ACC112 (cell line): ENCODE measurements at regions not wholly inside any gene's neighbourhood (a gene's known extent, or its start where the extent isn't known, plus 50 kb on each side); places are given as distances from the start of the nearest gene placed in this dataset.

Experiments
- H2AFZ ChIP-seq: fragments of 200-600 bp; sonication (generic); one replicate; pipeline ENCODE4 v1.6.0; 2017; ENCODE audit warnings: antibody characterized with exemption, low read length; ENCODE audit not compliant: unreplicated experiment
- H3K27ac ChIP-seq: fragments of 200-600 bp; sonication (generic); 2 replicates; pipeline ENCODE4 v1.5.1; 2014; ENCODE audit warnings: low read depth, mild to moderate bottlenecking, antibody characterized with exemption, low read length, moderate library complexity
- H3K27me3 ChIP-seq: fragments of 200-600 bp; sonication (generic); 2 replicates; pipeline ENCODE4 v1.6.1; 2014; ENCODE audit warnings: mild to moderate bottlenecking, antibody characterized with exemption, low read length, moderate library complexity, mixed read lengths; ENCODE audit not compliant: insufficient read depth
- H3K36me3 ChIP-seq: fragments of 200-600 bp; sonication (generic); 2 replicates; pipeline ENCODE4 v1.6.1; 2016; ENCODE audit warnings: mild to moderate bottlenecking, antibody characterized with exemption, low read length, moderate library complexity, mixed read lengths; ENCODE audit not compliant: insufficient read depth
- H3K4me1 ChIP-seq: fragments of 200-600 bp; sonication (generic); one replicate; pipeline ENCODE4 v1.6.1; 2016; ENCODE audit warnings: low read length, mixed read lengths; ENCODE audit not compliant: insufficient read depth, unreplicated experiment, control insufficient read depth
- H3K4me3 ChIP-seq: fragments of 200-600 bp; sonication (generic); 2 replicates; pipeline ENCODE4 v1.5.1; 2014; ENCODE audit warnings: mild to moderate bottlenecking, low read depth, low read length
- H3K79me2 ChIP-seq: fragments of 200-600 bp; sonication (generic); one replicate; pipeline ENCODE4 v1.6.0; 2016; ENCODE audit warnings: low read length; ENCODE audit not compliant: control insufficient read depth, unreplicated experiment, insufficient read depth

DNA sequence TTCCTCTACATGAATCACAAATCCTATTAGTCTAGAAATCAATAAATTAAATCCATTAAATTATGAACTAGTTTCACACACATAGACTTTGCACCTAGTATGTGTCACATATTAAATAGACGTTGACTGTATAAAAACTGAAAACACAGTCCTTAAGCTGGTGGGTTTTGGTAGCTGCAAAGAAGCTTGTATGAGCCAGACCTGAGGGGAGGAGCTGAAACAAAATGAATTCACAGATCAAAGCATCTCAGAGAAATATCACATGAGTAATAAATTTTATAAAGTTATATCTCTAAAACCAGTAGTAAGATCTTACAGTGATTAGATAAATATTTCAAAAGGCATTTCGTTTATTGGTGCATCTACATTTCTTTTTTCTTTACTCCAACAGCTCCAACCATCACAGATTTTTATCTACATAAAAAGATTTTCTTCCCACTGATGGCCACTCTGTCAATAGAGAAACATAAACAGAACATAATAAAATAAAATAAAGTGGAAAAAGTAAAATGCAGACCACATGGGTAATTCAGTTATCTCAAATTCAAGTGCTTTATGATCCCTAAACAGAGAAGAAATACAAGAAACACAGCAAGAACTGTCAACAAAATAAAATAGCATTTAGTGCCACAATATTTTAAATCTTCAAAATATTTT is 420.0 kb upstream of the CYRIA start:
- Histone ChIP-seq H3K4me1 (no peaks in the 10 kb centered on the region), H3K4me3 (no peak overlapping the region), H3K27me3 (no peaks in the 10 kb centered on the region), H3K36me3 (no peaks in the 10 kb centered on the region), H2AFZ (no peak overlapping the region), H3K27ac (no peak overlapping the region), H3K79me2 (no peaks in the 10 kb centered on the region)

DNA sequence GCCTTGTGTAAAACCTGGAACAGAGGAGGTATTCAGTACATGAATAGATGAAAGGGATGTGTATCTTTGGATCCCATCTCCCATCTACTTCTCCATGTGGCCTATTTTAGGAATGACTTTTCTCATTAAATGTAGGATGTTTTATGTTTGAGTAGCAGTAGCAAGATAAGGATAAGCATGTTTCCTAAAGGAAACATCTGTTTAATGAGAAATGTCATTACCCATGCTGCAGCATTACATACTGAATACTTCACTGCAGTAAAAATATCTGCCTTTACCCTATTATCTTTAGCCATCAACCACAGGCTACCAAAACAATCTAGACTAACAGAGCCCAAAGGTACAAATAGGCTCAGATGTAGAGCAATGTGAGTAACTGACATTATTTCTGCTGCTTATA is 419.2 kb upstream of the CYRIA start:
- Histone ChIP-seq H3K79me2 (no peaks in the 10 kb centered on the region), H2AFZ (no peak overlapping the region), H3K36me3 (no peaks in the 10 kb centered on the region)

GRCh38 chr2:17083902-17084301 is 418.3 kb upstream of the CYRIA start:
- H3K4me1 ChIP-seq, result no peaks in the 10 kb centered on the region
- H3K27ac ChIP-seq, result no peak overlapping the region

More for the DNA sequence above, 419.2 kb upstream of the CYRIA start:
- Histone ChIP-seq H3K27me3 (no peaks in the 10 kb centered on the region), H3K27ac (no peak overlapping the region), H3K4me1 (no peaks in the 10 kb centered on the region), H3K4me3 (no peak overlapping the region)

GRCh38 chr2:17079262-17079661 is 413.6 kb upstream of the CYRIA start:
- H3K36me3 ChIP-seq, result no peaks in the 10 kb centered on the region
- H3K4me3 ChIP-seq, result no peak overlapping the region
- H3K4me1 ChIP-seq, result no peaks in the 10 kb centered on the region
- H3K27me3 ChIP-seq, result no peaks in the 10 kb centered on the region
- no peaks in the 10 kb centered on the region for H3K79me2 ChIP-seq
- H2AFZ ChIP-seq, result no peak overlapping the region
- H3K27ac ChIP-seq, result no peak overlapping the region

More at GRCh38 chr2:17083902-17084301, 418.3 kb upstream of the CYRIA start:
- H3K79me2 ChIP-seq, result no peaks in the 10 kb centered on the region
- H3K27me3 ChIP-seq, result no peaks in the 10 kb centered on the region
- no peak overlapping the region for H3K4me3 ChIP-seq
- no peaks in the 10 kb centered on the region for H3K36me3 ChIP-seq
- no peak overlapping the region for H2AFZ ChIP-seq

DNA sequence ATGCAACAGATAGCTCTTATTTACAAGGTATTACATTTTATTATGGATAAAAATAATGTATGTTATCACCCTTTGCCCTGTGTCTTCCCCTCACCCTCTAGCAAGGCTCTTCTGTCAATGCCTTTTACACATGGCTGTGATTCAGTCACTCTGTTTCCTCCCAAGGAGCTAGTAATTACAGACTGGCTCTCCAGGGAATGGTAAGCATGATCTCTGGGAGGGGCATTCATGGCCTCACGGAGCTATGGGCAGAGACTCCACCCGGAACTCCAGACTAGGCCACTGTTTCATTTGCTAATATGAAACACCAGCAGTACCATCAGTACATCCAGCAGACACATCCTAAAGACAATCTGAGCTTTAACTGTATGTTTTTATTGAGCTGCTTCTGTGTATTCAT is 410.9 kb upstream of the CYRIA start:
- Histone ChIP-seq H3K27ac (no peak overlapping the region), H3K4me1 (no peaks in the 10 kb centered on the region), H2AFZ (no peak overlapping the region), H3K27me3 (no peaks in the 10 kb centered on the region), H3K4me3 (no peak overlapping the region), H3K36me3 (no peaks in the 10 kb centered on the region), H3K79me2 (no peaks in the 10 kb centered on the region)

DNA sequence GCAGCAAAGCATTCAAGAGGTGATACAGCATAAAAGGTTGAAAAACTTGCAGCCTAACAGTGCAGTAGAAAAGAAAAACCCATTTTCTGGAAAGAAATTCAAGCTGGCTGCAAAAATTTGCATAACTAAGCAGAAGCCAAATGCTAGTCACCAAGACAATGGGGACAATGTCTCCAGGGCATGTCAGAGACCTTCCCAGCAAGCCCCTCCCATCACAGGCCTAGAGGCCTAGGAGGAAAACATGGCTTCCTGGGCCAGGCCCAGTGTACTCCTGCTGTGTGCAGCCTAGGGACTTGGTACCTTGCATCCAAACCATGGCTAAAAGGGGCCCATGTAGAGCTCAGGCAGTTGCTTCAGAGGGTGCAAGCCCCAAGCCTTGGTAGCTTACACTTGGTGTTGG is 405.1 kb upstream of the CYRIA start:
- H2AFZ ChIP-seq, result no peak overlapping the region
- no peaks in the 10 kb centered on the region for H3K27me3 ChIP-seq
- no peak overlapping the region for H3K4me3 ChIP-seq
- H3K79me2 ChIP-seq, result no peaks in the 10 kb centered on the region
- no peak overlapping the region for H3K27ac ChIP-seq
- no peaks in the 10 kb centered on the region for H3K36me3 ChIP-seq
- H3K4me1 ChIP-seq, result no peaks in the 10 kb centered on the region

GRCh38 chr2:17069564-17069963 is 403.9 kb upstream of the CYRIA start:
- Histone ChIP-seq H3K36me3 (no peaks in the 10 kb centered on the region), H3K27ac (no peak overlapping the region), H3K4me1 (no peaks in the 10 kb centered on the region), H3K79me2 (no peaks in the 10 kb centered on the region), H2AFZ (no peak overlapping the region), H3K27me3 (no peaks in the 10 kb centered on the region), H3K4me3 (no peak overlapping the region)

GRCh38 chr2:17068021-17068420 is 402.4 kb upstream of the CYRIA start:
- Histone ChIP-seq H3K27me3 (no peaks in the 10 kb centered on the region), H3K27ac (no peak overlapping the region), H3K4me3 (no peak overlapping the region), H3K36me3 (no peaks in the 10 kb centered on the region), H3K4me1 (no peaks in the 10 kb centered on the region), H3K79me2 (no peaks in the 10 kb centered on the region), H2AFZ (no peak overlapping the region)

GRCh38 chr2:17065536-17065935 is 399.9 kb upstream of the CYRIA start:
- Histone ChIP-seq H3K36me3 (no peaks in the 10 kb centered on the region), H3K4me1 (no peaks in the 10 kb centered on the region)

GRCh38 chr2:17061028-17061427 is 395.4 kb upstream of the CYRIA start:
- Histone ChIP-seq H3K27me3 (no peaks in the 10 kb centered on the region), H3K4me3 (no peak overlapping the region), H3K36me3 (no peaks in the 10 kb centered on the region), H2AFZ (no peak overlapping the region), H3K27ac (no peak overlapping the region), H3K4me1 (no peaks in the 10 kb centered on the region), H3K79me2 (no peaks in the 10 kb centered on the region)

More at GRCh38 chr2:17065536-17065935, 399.9 kb upstream of the CYRIA start:
- H3K79me2 ChIP-seq, result no peaks in the 10 kb centered on the region
- no peaks in the 10 kb centered on the region for H3K27me3 ChIP-seq
- H3K4me3 ChIP-seq, result no peak overlapping the region
- no peak overlapping the region for H3K27ac ChIP-seq
- H2AFZ ChIP-seq, result no peak overlapping the region

GRCh38 chr2:17059458-17059857 is 393.8 kb upstream of the CYRIA start:
- no peaks in the 10 kb centered on the region for H3K79me2 ChIP-seq
- H3K4me1 ChIP-seq, result no peaks in the 10 kb centered on the region
- no peaks in the 10 kb centered on the region for H3K36me3 ChIP-seq
- no peak overlapping the region for H3K4me3 ChIP-seq
- H3K27me3 ChIP-seq, result no peaks in the 10 kb centered on the region
- H2AFZ ChIP-seq, result no peak overlapping the region
- H3K27ac ChIP-seq, result no peak overlapping the region
